Body of pancreas (tissue), 4 donors: ENCODE measurements at regions not wholly inside any gene's neighbourhood (a gene's known extent, or its start where the extent isn't known, plus 50 kb on each side); places are given as distances from the start of the nearest gene placed in this dataset.

Experiments used
- CTCF ChIP-seq, 7 experiments: fragments of 450-650 bp in 4 of 7; fragments of 200-600 bp in 3 of 7; sonication (generic) in 3 of 7; IDR thresholded peaks; one replicate each; pipeline ENCODE4 v1.5.1; 2016 to 2019; ENCODE audit warnings: antibody characterized with exemption in 7 of 7
- POLR2A ChIP-seq, 3 donors: fragments of 450-650 bp; IDR thresholded peaks; one replicate each; pipeline ENCODE4 v1.6.1; 2016; ENCODE audit warnings: antibody characterized with exemption in 3 of 3, mild to moderate bottlenecking in 2 of 3

DNA sequence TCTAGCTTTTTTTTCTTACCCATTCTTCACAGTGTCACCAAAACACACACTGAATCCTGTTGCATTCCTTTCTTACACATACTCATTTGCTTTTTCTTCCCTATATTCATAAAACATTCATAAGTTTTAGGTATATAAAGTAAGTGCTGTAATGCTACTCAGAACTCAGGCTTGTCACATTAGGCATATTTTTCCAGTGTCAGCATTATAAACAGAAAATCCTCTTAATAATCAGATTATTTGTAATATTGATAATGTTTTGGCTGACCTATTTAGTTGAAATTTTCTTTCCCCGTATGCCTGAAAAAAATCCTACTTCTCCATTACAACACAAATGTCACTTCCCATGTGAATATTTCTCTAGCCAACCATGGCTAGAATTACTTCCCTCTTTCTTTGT lies 743.0 kb upstream of the NUDT12 start:
- TF ChIP-seq CTCF (IDR thresholded peaks at IDR 0.05) (no peak), POLR2A (IDR thresholded peaks at IDR 0.05) (no peak)
